Glutamatergic neuron (in vitro differentiated cells): ENCODE measurements at regions not wholly inside any gene's neighbourhood (a gene's known extent, or its start where the extent isn't known, plus 50 kb on each side); places are given as distances from the start of the nearest gene placed in this dataset.

Experiments
- DNase-seq: peaks from one replicate; pipeline ENCODE4 v3.0.0; 2022
- H3K27ac Mint-ChIP-seq: one replicate; pipeline ENCODE4 v1.8.0; 2020; ENCODE audit warnings: mild to moderate bottlenecking, mixed read lengths, inconsistent platforms; ENCODE audit not compliant: unreplicated experiment
- H3K27me3 Mint-ChIP-seq: one replicate; pipeline ENCODE4 v1.8.0; 2020; ENCODE audit warnings: mild to moderate bottlenecking, moderate library complexity, mixed read lengths, inconsistent platforms; ENCODE audit not compliant: unreplicated experiment
- H3K36me3 Mint-ChIP-seq: one replicate; pipeline ENCODE4 v1.8.0; 2020; ENCODE audit warnings: mild to moderate bottlenecking, mixed read lengths, inconsistent platforms; ENCODE audit not compliant: unreplicated experiment
- H3K4me1 Mint-ChIP-seq: one replicate; pipeline ENCODE4 v1.8.0; 2020; ENCODE audit warnings: mild to moderate bottlenecking, low read depth, mixed read lengths, inconsistent platforms; ENCODE audit not compliant: unreplicated experiment
- H3K4me3 Mint-ChIP-seq: one replicate; pipeline ENCODE4 v1.8.0; 2020; ENCODE audit warnings: mild to moderate bottlenecking, mixed read lengths, inconsistent platforms; ENCODE audit not compliant: unreplicated experiment
- H3K9me3 Mint-ChIP-seq: one replicate; pipeline ENCODE4 v1.8.0; 2020; ENCODE audit warnings: mild to moderate bottlenecking, moderate library complexity, mixed read lengths, inconsistent platforms; ENCODE audit not compliant: unreplicated experiment
- TF ChIP-seq, protein P1 (sequence below): fragments of 200-600 bp; sonication (generic); IDR thresholded peaks from one replicate; pipeline ENCODE4 v1.5.0; 2021; ENCODE audit not compliant: partially characterized antibody, unreplicated experiment

GRCh38 chr11:23554002-23554401 is 693.7 kb upstream of the CCDC179 start:
- DNase-seq: no peak
- H3K4me1 Mint-ChIP-seq: no peaks in the 10 kb centered on the region
- no peak overlapping the region for H3K4me3 Mint-ChIP-seq
- H3K27me3 Mint-ChIP-seq: no peaks in the 10 kb centered on the region
- no peak overlapping the region for H3K27ac Mint-ChIP-seq
- H3K36me3 Mint-ChIP-seq: no peaks in the 10 kb centered on the region
- no peaks in the 10 kb centered on the region for H3K9me3 Mint-ChIP-seq
- TF ChIP-seq, protein P1, sequence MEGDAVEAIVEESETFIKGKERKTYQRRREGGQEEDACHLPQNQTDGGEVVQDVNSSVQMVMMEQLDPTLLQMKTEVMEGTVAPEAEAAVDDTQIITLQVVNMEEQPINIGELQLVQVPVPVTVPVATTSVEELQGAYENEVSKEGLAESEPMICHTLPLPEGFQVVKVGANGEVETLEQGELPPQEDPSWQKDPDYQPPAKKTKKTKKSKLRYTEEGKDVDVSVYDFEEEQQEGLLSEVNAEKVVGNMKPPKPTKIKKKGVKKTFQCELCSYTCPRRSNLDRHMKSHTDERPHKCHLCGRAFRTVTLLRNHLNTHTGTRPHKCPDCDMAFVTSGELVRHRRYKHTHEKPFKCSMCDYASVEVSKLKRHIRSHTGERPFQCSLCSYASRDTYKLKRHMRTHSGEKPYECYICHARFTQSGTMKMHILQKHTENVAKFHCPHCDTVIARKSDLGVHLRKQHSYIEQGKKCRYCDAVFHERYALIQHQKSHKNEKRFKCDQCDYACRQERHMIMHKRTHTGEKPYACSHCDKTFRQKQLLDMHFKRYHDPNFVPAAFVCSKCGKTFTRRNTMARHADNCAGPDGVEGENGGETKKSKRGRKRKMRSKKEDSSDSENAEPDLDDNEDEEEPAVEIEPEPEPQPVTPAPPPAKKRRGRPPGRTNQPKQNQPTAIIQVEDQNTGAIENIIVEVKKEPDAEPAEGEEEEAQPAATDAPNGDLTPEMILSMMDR: no peak

- Mint-ChIP-seq H3K4me1 (no peaks in the 10 kb centered on the region), H3K27ac (no peak overlapping the region), H3K4me3 (no peak overlapping the region), H3K27me3 (no peaks in the 10 kb centered on the region), H3K36me3 (no peaks in the 10 kb centered on the region), H3K9me3 (no peaks in the 10 kb centered on the region)
- no peak for DNase-seq
- TF ChIP-seq, protein P1: no peak
Measured at GRCh38 chr11:23555085-23555484, 694.8 kb upstream of the CCDC179 start.

DNA sequence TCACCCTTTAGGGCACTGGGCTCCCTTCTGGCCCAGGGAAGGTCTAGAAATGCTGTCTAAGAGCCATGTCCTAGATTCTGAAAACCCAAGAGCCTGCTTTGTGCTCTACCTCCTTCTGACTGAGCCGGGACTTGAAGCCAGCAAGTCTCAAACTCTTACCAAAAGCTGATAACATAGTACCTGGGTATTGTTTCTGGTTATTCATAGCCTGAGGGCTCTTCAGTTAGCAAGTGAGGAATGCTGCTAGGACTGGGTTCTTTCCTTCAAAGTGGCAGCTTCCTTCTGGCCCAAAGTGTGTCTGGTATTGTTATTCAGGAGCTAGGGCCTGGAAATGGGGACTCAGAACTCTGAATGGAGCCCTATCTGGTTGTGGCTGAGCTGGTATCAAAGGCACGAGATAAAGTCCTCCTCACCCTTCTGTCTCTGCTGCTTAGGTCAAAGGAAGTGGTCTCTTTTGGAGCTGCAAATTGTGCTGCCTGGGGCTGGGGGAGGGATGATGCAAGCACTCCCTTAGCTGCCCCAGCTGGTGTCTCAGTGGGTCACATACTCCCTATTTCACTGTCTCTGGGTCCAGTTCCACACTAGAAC is 696.0 kb upstream of the CCDC179 start:
- Mint-ChIP-seq H3K9me3 (no peaks in the 10 kb centered on the region), H3K36me3 (no peaks in the 10 kb centered on the region), H3K4me3 (no peak overlapping the region), H3K27ac (no peak overlapping the region), H3K27me3 (no peaks in the 10 kb centered on the region), H3K4me1 (no peaks in the 10 kb centered on the region)
- DNase-seq: no peak
- TF ChIP-seq, protein P1: no peak

DNA sequence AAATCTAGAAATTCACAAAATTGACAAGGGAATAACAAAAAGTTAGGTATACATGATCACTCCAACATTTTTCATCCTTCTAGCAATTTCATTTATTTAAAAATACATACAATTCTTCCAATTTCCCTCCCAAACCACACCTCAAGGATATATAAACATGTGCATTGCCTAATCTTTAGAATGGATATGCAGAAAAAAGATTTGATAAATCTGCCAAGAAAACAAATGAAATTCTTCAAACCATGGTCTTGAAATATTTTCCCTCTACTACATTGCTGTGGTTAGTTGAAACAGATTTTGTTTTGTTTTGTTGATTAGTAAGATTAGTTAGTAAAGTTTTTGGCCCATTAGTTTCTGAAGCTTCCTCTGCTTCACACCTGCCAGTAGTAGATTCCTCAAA is 703.3 kb upstream of the CCDC179 start:
- no peak for DNase-seq
- Mint-ChIP-seq H3K27ac (no peak overlapping the region), H3K4me1 (no peaks in the 10 kb centered on the region), H3K27me3 (no peaks in the 10 kb centered on the region), H3K36me3 (no peaks in the 10 kb centered on the region), H3K9me3 (no peaks in the 10 kb centered on the region), H3K4me3 (no peak overlapping the region)
- TF ChIP-seq, protein P1: no peak

GRCh38 chr11:23564370-23564769 is 704.1 kb upstream of the CCDC179 start:
- no peaks in the 10 kb centered on the region for H3K9me3 Mint-ChIP-seq
- H3K27ac Mint-ChIP-seq: no peak overlapping the region
- H3K27me3 Mint-ChIP-seq: no peaks in the 10 kb centered on the region
- no peak overlapping the region for H3K4me3 Mint-ChIP-seq
- TF ChIP-seq, protein P1: no peak
- DNase-seq: no peak
- H3K4me1 Mint-ChIP-seq: no peaks in the 10 kb centered on the region
- no peaks in the 10 kb centered on the region for H3K36me3 Mint-ChIP-seq
